ENCODE measurements at regions not wholly inside any gene's neighbourhood (a gene's known extent, or its start where the extent isn't known, plus 50 kb on each side); places are given as distances from the start of the nearest gene placed in this dataset.

- TF ChIP-seq, protein P1, sequence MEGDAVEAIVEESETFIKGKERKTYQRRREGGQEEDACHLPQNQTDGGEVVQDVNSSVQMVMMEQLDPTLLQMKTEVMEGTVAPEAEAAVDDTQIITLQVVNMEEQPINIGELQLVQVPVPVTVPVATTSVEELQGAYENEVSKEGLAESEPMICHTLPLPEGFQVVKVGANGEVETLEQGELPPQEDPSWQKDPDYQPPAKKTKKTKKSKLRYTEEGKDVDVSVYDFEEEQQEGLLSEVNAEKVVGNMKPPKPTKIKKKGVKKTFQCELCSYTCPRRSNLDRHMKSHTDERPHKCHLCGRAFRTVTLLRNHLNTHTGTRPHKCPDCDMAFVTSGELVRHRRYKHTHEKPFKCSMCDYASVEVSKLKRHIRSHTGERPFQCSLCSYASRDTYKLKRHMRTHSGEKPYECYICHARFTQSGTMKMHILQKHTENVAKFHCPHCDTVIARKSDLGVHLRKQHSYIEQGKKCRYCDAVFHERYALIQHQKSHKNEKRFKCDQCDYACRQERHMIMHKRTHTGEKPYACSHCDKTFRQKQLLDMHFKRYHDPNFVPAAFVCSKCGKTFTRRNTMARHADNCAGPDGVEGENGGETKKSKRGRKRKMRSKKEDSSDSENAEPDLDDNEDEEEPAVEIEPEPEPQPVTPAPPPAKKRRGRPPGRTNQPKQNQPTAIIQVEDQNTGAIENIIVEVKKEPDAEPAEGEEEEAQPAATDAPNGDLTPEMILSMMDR (optimal IDR thresholded peaks at IDR 0.05 in 1 of 3, IDR thresholded peaks at IDR 0.05 in 1 of 3, conservative IDR thresholded peaks at IDR 0.05 in 1 of 3; ENCODE audit: extremely low read depth in 1 of 3, insufficient read depth in 2 of 3, low read length in 3 of 3): no peak
- TF ChIP-seq EZH2 (IDR thresholded peaks at IDR 0.05; ENCODE audit: low read length): no peak
Observed at GRCh38 chr12:61564466-61564865, 695.7 kb upstream of the USP15 start.
